KMS-11 (cell line): ENCODE measurements at regions not wholly inside any gene's neighbourhood (a gene's known extent, or its start where the extent isn't known, plus 50 kb on each side); places are given as distances from the start of the nearest gene placed in this dataset.

Source experiments
- H2AFZ ChIP-seq: fragments of 200-600 bp; sonication (generic); 2 replicates; pipeline ENCODE4 v1.6.1; 2016; ENCODE audit warnings: antibody characterized with exemption, mixed run types, low read depth
- H3K27ac ChIP-seq: fragments of 200-600 bp; sonication (generic); 2 replicates; pipeline ENCODE4 v1.6.1; 2016; ENCODE audit warnings: mild to moderate bottlenecking, mixed run types
- H3K27me3 ChIP-seq: fragments of 200-600 bp; sonication (generic); 2 replicates; pipeline ENCODE4 v1.6.1; 2017; ENCODE audit warnings: mild to moderate bottlenecking, low read depth, mixed run types, moderate library complexity; ENCODE audit not compliant: insufficient read depth
- H3K36me3 ChIP-seq: fragments of 200-600 bp; sonication (generic); 2 replicates; pipeline ENCODE4 v1.6.1; 2017; ENCODE audit warnings: mild to moderate bottlenecking, mixed run types; ENCODE audit not compliant: insufficient read depth
- H3K4me1 ChIP-seq: fragments of 200-600 bp; sonication (generic); 2 replicates; pipeline ENCODE4 v1.6.1; 2016; ENCODE audit warnings: mild to moderate bottlenecking, low read depth, mixed run types; ENCODE audit not compliant: poor library complexity, severe bottlenecking
- H3K4me2 ChIP-seq: fragments of 200-600 bp; sonication (generic); 2 replicates; pipeline ENCODE4 v1.7.0; 2016; ENCODE audit warnings: mild to moderate bottlenecking, mixed run types
- H3K4me3 ChIP-seq: fragments of 200-600 bp; sonication (generic); IDR thresholded peaks from 2 replicates; pipeline ENCODE4 v1.6.1; 2017; ENCODE audit warnings: low read depth, low read length, mixed read lengths; ENCODE audit not compliant: insufficient read depth
- H3K79me2 ChIP-seq: fragments of 200-600 bp; sonication (generic); 2 replicates; pipeline ENCODE4 v1.6.1; 2016; ENCODE audit warnings: low read depth, mixed run types; ENCODE audit not compliant: insufficient read depth
- H3K9ac ChIP-seq: fragments of 200-600 bp; sonication (generic); 2 replicates; pipeline ENCODE4 v1.6.1; 2016; ENCODE audit warnings: mild to moderate bottlenecking, mixed run types
- H4K20me1 ChIP-seq: fragments of 200-600 bp; sonication (generic); 2 replicates; pipeline ENCODE4 v1.6.1; 2016; ENCODE audit warnings: mild to moderate bottlenecking, mixed run types; ENCODE audit not compliant: insufficient read depth
- TF ChIP-seq, protein P1 (sequence below): fragments of 200-600 bp; sonication (generic); conservative IDR thresholded peaks from 2 replicates; pipeline ENCODE4 v1.6.1; 2017; ENCODE audit warnings: low read depth, mild to moderate bottlenecking, antibody characterized with exemption, low read length, moderate library complexity, mixed read lengths

DNA sequence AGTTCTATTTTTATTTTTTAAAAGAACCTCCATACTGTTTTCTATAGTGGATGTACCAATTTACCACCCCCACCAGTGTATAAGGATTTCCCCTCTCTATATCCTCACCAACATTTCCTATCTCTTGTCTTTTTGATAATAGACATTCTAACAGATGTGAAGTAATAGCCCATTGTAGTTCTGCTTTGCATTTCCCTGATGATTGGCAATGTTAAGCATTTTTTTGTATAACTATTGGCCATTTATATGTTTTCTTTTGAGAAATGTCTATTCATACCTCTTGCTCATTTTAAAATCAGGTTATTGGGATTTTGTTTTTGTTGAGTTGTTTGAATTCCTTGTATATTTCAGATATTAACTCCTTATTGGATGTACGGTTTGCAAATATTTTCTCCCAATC, 251.1 kb upstream of the HTR2C start:
- Histone ChIP-seq H3K4me3 (no peak overlapping the region), H3K27ac (no peak overlapping the region), H3K79me2 (no peaks in the 10 kb centered on the region), H3K27me3 (no peaks in the 10 kb centered on the region), H3K36me3 (no peaks in the 10 kb centered on the region), H2AFZ (no peak overlapping the region), H3K4me1 (no peaks in the 10 kb centered on the region), H3K4me2 (no peak overlapping the region), H3K9ac (no peak overlapping the region), H4K20me1 (no peaks in the 10 kb centered on the region)
- TF ChIP-seq, protein P1, sequence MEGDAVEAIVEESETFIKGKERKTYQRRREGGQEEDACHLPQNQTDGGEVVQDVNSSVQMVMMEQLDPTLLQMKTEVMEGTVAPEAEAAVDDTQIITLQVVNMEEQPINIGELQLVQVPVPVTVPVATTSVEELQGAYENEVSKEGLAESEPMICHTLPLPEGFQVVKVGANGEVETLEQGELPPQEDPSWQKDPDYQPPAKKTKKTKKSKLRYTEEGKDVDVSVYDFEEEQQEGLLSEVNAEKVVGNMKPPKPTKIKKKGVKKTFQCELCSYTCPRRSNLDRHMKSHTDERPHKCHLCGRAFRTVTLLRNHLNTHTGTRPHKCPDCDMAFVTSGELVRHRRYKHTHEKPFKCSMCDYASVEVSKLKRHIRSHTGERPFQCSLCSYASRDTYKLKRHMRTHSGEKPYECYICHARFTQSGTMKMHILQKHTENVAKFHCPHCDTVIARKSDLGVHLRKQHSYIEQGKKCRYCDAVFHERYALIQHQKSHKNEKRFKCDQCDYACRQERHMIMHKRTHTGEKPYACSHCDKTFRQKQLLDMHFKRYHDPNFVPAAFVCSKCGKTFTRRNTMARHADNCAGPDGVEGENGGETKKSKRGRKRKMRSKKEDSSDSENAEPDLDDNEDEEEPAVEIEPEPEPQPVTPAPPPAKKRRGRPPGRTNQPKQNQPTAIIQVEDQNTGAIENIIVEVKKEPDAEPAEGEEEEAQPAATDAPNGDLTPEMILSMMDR = no peak

GRCh38 chrX:114334473-114334982, 249.4 kb upstream of the HTR2C start:
- TF ChIP-seq, protein P1 = no peak
- no peak overlapping the region for H3K4me2 ChIP-seq
- H3K9ac ChIP-seq = no peak overlapping the region
- no peak overlapping the region for H2AFZ ChIP-seq
- no peak overlapping the region for H3K4me3 ChIP-seq
- H4K20me1 ChIP-seq = no peaks in the 10 kb centered on the region
- H3K27ac ChIP-seq = no peak overlapping the region
- H3K79me2 ChIP-seq = no peaks in the 10 kb centered on the region
- H3K36me3 ChIP-seq = no peaks in the 10 kb centered on the region
- H3K27me3 ChIP-seq = no peaks in the 10 kb centered on the region
- no peaks in the 10 kb centered on the region for H3K4me1 ChIP-seq

GRCh38 chrX:114338870-114339269, 245.0 kb upstream of the HTR2C start:
- H3K79me2 ChIP-seq = no peaks in the 10 kb centered on the region
- no peak overlapping the region for H3K9ac ChIP-seq
- TF ChIP-seq, protein P1 = no peak

DNA sequence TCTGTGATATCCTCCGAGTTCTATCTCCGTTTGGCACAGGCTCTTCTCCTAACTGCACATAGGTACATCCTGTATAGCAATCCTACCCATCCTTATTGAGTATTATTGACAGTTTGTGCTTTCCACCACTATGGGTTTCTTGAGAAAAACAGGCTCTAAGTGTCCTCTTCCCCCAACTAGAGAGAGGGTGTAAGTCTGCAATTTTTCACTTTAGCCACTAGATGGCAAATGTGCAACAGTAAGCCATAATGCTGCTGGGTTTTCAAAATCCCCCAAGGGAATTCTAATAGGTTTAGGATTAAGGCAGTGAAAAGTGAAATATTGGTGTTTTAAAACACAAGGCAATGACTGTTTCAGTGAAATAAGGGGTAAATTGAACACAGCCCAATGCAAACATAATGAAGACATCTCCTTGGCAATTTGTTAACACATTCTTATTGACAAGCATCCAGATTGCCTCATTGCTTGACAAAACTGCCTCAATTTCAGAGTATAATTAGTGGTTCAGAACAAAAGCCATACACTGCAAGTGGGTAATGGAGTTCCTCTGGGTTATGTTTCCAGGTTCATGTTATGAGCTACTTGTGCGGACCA, 239.0 kb upstream of the HTR2C start:
- no peak overlapping the region for H3K27ac ChIP-seq
- no peak overlapping the region for H3K9ac ChIP-seq
- H2AFZ ChIP-seq = no peak overlapping the region
- TF ChIP-seq, protein P1 = peak; percentile 73
- H3K4me1 ChIP-seq = no peaks in the 10 kb centered on the region
- H3K27me3 ChIP-seq = no peaks in the 10 kb centered on the region
- H3K4me3 ChIP-seq = no peak overlapping the region
- H3K4me2 ChIP-seq = no peak overlapping the region
- no peaks in the 10 kb centered on the region for H3K79me2 ChIP-seq
- no peaks in the 10 kb centered on the region for H3K36me3 ChIP-seq
- no peaks in the 10 kb centered on the region for H4K20me1 ChIP-seq

More at GRCh38 chrX:114338870-114339269, 245.0 kb upstream of the HTR2C start:
- Histone ChIP-seq H3K36me3 (no peaks in the 10 kb centered on the region), H3K4me3 (no peak overlapping the region), H3K27ac (no peak overlapping the region), H4K20me1 (no peaks in the 10 kb centered on the region), H3K27me3 (no peaks in the 10 kb centered on the region), H3K4me2 (no peak overlapping the region), H2AFZ (no peak overlapping the region), H3K4me1 (no peaks in the 10 kb centered on the region)
